ENCODE measurements at regions not wholly inside any gene's neighbourhood (a gene's known extent, or its start where the extent isn't known, plus 50 kb on each side); places are given as distances from the start of the nearest gene placed in this dataset.

- intact Hi-C loops (cut with DNase I): no loop called here
- DNase-seq (no peak), ATAC-seq (no peak)
- Histone ChIP-seq H3K4me1 (ENCODE audit: control insufficient read depth, insufficient read depth, low read length) (no peaks in the 10 kb centered on the region), H3K9me3 (ENCODE audit: control insufficient read depth, low read length) (no peaks in the 10 kb centered on the region), H3K27me3 (ENCODE audit: control insufficient read depth, insufficient read depth) (no peaks in the 10 kb centered on the region), H3K27ac (ENCODE audit: low read length) (no peak overlapping the region), H3K4me3 (ENCODE audit: low read length) (no peak overlapping the region)
These were observed 242.0 kb downstream of the EDEM1 start for GRCh38 chr3:5429517-5429890.

DNA sequence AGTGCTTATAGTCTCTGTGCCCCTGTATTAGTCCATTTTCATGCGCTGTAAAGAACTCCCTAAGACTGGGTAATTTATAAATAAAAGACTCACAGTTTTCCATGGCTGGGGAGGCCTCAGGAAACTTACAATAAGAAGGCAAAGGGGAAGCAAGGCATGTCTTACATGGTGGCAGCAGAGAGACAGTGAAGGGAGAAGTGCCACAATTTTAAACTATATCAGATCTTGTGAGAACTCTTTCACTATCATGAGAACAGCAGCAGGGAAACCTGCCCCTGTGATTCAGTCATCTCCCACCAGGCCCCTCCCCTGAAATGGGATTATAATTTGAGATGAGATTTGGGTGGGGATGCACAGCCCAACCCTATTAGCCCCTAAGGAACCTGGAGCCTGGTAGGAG is 243.2 kb downstream of the EDEM1 start:
- DNase-seq (no peak), ATAC-seq (no peak)
- Histone ChIP-seq H3K4me3 (ENCODE audit: low read length) (no peak overlapping the region), H3K9me3 (ENCODE audit: control insufficient read depth, low read length) (no peaks in the 10 kb centered on the region), H3K27me3 (ENCODE audit: control insufficient read depth, insufficient read depth) (no peaks in the 10 kb centered on the region), H3K27ac (ENCODE audit: low read length) (no peak overlapping the region), H3K4me1 (ENCODE audit: control insufficient read depth, insufficient read depth, low read length) (no peaks in the 10 kb centered on the region)
- WGBS: 94% methylated on average over 1 of the region's 1 CpG
- intact Hi-C loops (cut with DNase I): no loop called here

- intact Hi-C loops (cut with DNase I): no loop called here
- Histone ChIP-seq H3K27ac (ENCODE audit: low read length) (no peak overlapping the region), H3K4me3 (ENCODE audit: low read length) (no peak overlapping the region), H3K4me1 (ENCODE audit: control insufficient read depth, insufficient read depth, low read length) (no peaks in the 10 kb centered on the region), H3K27me3 (ENCODE audit: control insufficient read depth, insufficient read depth) (no peaks in the 10 kb centered on the region), H3K9me3 (ENCODE audit: control insufficient read depth, low read length) (no peaks in the 10 kb centered on the region)
- DNase-seq (no peak), ATAC-seq (no peak)
- 77% methylated on average over 4 of the region's 4 CpGs for WGBS
These were observed 243.6 kb downstream of the EDEM1 start for GRCh38 chr3:5431146-5431545.

DNA sequence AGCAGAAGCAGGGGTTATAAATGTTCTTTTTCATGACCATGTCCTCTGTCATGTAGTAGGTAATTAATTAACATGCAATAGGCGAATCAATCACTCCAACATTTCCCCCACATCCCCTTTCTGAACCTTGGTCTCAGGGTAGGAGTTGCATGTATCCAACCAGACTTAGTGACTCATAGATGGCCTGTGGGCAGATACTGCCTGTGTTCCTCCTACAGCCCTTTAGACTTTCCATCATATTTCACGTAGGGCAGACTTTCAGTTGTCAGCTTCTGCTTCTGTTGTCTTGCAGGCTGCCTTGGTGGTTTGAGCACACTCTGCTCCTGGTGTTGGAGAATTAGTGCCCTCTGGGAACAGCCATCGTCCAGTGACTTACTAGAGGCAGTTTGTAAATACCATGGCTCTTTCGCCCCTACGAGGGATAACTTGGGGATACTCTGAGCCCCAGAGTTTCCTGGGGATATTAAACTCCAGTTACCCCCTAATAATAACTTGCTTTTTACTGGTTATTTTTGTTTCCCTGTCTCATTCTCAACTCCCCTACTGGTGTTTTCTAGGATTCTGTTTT is 244.4 kb downstream of the EDEM1 start:
- ATAC-seq (no peak), DNase-seq (no peak)
- intact Hi-C loops (cut with DNase I): no loop called here
- H3K4me1 ChIP-seq (ENCODE audit: control insufficient read depth, insufficient read depth, low read length): no peaks in the 10 kb centered on the region
- no peak overlapping the region for H3K4me3 ChIP-seq (ENCODE audit: low read length)
- H3K27me3 ChIP-seq (ENCODE audit: control insufficient read depth, insufficient read depth): no peaks in the 10 kb centered on the region
- 74% methylated on average over 5 of the region's 5 CpGs for WGBS
- H3K27ac ChIP-seq (ENCODE audit: low read length): no peak overlapping the region
- no peaks in the 10 kb centered on the region for H3K9me3 ChIP-seq (ENCODE audit: control insufficient read depth, low read length)

- Histone ChIP-seq H3K4me1 (ENCODE audit: control insufficient read depth, insufficient read depth, low read length) (no peaks in the 10 kb centered on the region), H3K4me3 (ENCODE audit: low read length) (no peak overlapping the region), H3K27me3 (ENCODE audit: control insufficient read depth, insufficient read depth) (no peaks in the 10 kb centered on the region), H3K9me3 (ENCODE audit: control insufficient read depth, low read length) (no peaks in the 10 kb centered on the region), H3K27ac (ENCODE audit: low read length) (no peak overlapping the region)
- 63% methylated on average over 5 of the region's 5 CpGs for WGBS
- DNase-seq: no peak
- ATAC-seq: no peak
- intact Hi-C loops (cut with DNase I): no loop called here
These were observed 249.8 kb downstream of the EDEM1 start for GRCh38 chr3:5437296-5437782.

GRCh38 chr3:5437783-5438323 is 250.3 kb downstream of the EDEM1 start:
- intact Hi-C loops (cut with DNase I): no loop called here
- DNase-seq (no peak), ATAC-seq (no peak)
- no peaks in the 10 kb centered on the region for H3K4me1 ChIP-seq (ENCODE audit: control insufficient read depth, insufficient read depth, low read length)
- no peak overlapping the region for H3K4me3 ChIP-seq (ENCODE audit: low read length)
- WGBS: 20% methylated on average over 3 of the region's 3 CpGs
- H3K9me3 ChIP-seq (ENCODE audit: control insufficient read depth, low read length): no peaks in the 10 kb centered on the region
- no peak overlapping the region for H3K27ac ChIP-seq (ENCODE audit: low read length)
- no peaks in the 10 kb centered on the region for H3K27me3 ChIP-seq (ENCODE audit: control insufficient read depth, insufficient read depth)

DNA sequence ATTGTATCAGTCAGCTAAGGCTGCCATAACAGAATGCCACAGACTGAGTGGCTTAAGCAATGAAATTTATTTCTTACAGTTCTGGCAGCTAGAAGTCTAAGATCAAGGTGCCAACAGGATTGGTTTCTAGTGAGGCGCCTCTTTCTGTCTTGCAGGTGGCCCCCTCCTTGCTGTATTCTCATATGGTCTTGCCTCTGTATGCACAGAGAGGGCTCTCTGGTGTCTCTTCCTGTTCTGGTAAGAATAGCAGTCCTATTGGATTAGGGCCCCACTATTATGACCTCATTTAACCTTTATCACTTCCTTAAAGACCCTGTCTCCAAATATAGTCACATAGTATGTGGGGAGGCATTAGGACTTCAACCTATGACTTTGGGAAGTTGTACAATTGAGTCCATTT is 253.9 kb downstream of the EDEM1 start:
- no peaks in the 10 kb centered on the region for H3K27me3 ChIP-seq (ENCODE audit: control insufficient read depth, insufficient read depth)
- DNase-seq: no peak
- no peak for ATAC-seq
- no peaks in the 10 kb centered on the region for H3K4me1 ChIP-seq (ENCODE audit: control insufficient read depth, insufficient read depth, low read length)
- H3K27ac ChIP-seq (ENCODE audit: low read length): no peak overlapping the region
- intact Hi-C loops (cut with DNase I): no loop called here
- H3K9me3 ChIP-seq (ENCODE audit: control insufficient read depth, low read length): no peaks in the 10 kb centered on the region
- no peak overlapping the region for H3K4me3 ChIP-seq (ENCODE audit: low read length)
- 85% methylated on average over 1 of the region's 1 CpG for WGBS

DNA sequence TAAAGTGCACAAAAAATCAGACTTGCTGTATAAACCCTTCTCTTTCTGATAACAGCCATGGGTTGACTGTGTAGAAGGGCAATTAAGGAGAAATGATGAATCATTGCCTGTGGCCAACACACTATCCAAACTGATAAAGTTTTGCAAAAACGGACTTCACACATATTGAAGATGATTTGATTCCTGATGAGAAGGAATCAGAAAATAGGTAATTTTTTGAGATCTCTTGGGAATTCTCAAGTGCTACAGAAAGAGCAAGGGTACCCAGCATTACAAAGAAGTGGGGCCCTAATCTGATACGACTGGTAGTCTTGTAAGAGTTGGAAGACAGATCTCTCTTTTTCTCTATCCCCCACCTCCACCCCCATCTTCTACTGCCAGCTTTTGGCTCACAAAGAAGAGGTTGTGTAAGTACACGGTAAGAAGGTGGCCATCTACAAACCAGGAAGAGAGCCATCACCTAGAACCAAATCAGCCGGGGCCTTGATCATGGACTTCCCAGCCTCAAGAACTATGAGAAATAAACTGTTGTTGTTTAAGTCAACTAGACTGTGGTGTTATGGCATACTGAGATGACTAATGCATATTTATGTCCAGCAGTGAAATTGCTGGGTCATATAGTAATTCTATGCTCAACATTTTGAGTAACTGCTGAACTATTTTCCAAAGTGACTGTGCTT is 254.7 kb downstream of the EDEM1 start:
- ATAC-seq (no peak), DNase-seq (no peak)
- Histone ChIP-seq H3K27ac (ENCODE audit: low read length) (no peak overlapping the region), H3K9me3 (ENCODE audit: control insufficient read depth, low read length) (no peaks in the 10 kb centered on the region), H3K27me3 (ENCODE audit: control insufficient read depth, insufficient read depth) (no peaks in the 10 kb centered on the region), H3K4me1 (ENCODE audit: control insufficient read depth, insufficient read depth, low read length) (no peaks in the 10 kb centered on the region), H3K4me3 (ENCODE audit: low read length) (no peak overlapping the region)
- WGBS: 78% methylated on average over 4 of the region's 4 CpGs
- intact Hi-C loops (cut with DNase I): no loop called here

DNA sequence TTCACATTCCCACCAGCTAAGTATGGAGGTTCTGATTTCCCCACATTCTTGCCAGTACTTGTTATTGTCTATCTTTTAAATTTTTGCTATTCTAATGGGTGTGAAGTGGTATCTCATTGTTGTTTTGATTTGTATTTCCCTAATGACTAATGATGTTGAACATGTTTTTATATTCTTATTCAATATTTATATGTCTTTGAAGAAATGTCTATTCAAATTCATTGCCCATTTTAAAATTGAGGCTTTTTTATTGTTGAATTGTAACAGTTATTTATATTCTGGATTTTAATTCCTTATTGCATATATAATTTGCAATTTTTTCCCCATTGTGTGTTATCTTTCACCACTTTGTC is 255.3 kb downstream of the EDEM1 start:
- no peaks in the 10 kb centered on the region for H3K9me3 ChIP-seq (ENCODE audit: control insufficient read depth, low read length)
- ATAC-seq (no peak), DNase-seq (no peak)
- H3K4me3 ChIP-seq (ENCODE audit: low read length): no peak overlapping the region
- H3K4me1 ChIP-seq (ENCODE audit: control insufficient read depth, insufficient read depth, low read length): no peaks in the 10 kb centered on the region
- H3K27me3 ChIP-seq (ENCODE audit: control insufficient read depth, insufficient read depth): no peaks in the 10 kb centered on the region
- no peak overlapping the region for H3K27ac ChIP-seq (ENCODE audit: low read length)
- intact Hi-C loops (cut with DNase I): no loop called here

DNA sequence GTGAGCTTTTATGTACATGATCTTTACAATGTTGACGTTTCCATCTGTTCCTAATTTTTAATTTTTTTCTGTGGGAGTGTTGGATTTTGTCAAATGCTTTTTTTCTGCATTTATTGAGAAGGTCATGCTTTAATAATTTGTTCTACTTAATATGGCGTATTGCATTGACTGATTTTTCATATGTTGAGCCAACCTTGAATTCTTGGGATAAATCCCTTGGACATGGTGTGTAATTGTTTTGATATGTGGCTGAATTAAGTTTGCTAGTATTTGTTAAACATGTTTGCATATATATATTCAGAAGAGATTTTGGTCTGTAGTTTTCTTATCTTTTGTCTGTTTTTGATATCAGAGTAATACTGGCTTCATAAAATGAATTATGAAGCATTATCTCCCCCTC is 256.7 kb downstream of the EDEM1 start:
- DNase-seq (no peak), ATAC-seq (no peak)
- H3K27ac ChIP-seq (ENCODE audit: low read length): no peak overlapping the region
- no peak overlapping the region for H3K4me3 ChIP-seq (ENCODE audit: low read length)
- H3K4me1 ChIP-seq (ENCODE audit: control insufficient read depth, insufficient read depth, low read length): no peaks in the 10 kb centered on the region
- H3K9me3 ChIP-seq (ENCODE audit: control insufficient read depth, low read length): no peaks in the 10 kb centered on the region
- WGBS: 77% methylated on average over 2 of the region's 2 CpGs
- H3K27me3 ChIP-seq (ENCODE audit: control insufficient read depth, insufficient read depth): no peaks in the 10 kb centered on the region
- intact Hi-C loops (cut with DNase I): no loop called here

DNA sequence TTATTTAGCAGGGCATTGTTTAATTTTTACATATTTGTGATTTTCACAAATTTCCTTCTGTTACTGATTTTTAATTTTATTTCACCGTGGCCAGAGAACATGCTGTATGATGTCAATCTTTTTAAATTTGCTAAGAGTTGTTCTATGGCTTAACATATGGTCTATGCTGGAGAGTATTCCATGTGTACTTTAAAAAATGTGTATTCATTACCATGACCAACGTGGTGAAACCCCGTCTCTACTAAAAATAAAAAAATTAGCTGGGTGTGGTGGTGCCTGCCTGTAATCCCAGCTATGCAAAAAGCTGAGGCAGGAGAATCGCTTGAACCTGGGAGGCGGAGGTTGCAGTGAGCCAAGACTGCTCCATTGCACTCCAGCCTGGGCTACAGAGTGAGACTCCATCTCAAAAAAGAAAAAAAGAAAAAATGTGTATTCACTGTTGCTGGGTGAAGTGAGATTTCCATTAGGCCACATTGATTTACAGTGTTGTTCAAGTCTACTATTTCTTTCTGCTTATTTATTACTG is 258.2 kb downstream of the EDEM1 start:
- Histone ChIP-seq H3K27ac (ENCODE audit: low read length) (no peak overlapping the region), H3K9me3 (ENCODE audit: control insufficient read depth, low read length) (no peaks in the 10 kb centered on the region), H3K27me3 (ENCODE audit: control insufficient read depth, insufficient read depth) (no peaks in the 10 kb centered on the region), H3K4me1 (ENCODE audit: control insufficient read depth, insufficient read depth, low read length) (no peaks in the 10 kb centered on the region), H3K4me3 (ENCODE audit: low read length) (no peak overlapping the region)
- DNase-seq: no peak
- intact Hi-C loops (cut with DNase I): no loop called here
- WGBS: 73% methylated on average over 5 of the region's 5 CpGs
- ATAC-seq: no peak

Data from right cardiac atrium (tissue), 5 donors.